Mucosa of stomach (tissue), 1 donor: ENCODE measurements at regions not wholly inside any gene's neighbourhood (a gene's known extent, or its start where the extent isn't known, plus 50 kb on each side); places are given as distances from the start of the nearest gene placed in this dataset.

Source experiments
- H3K27me3 ChIP-seq: one replicate; pipeline ENCODE4 v1.7.0; 2013; ENCODE audit warnings: mild to moderate bottlenecking, low read length; ENCODE audit not compliant: control insufficient read depth, insufficient read depth
- H3K36me3 ChIP-seq: one replicate; pipeline ENCODE4 v1.7.0; 2013; ENCODE audit warnings: low read length; ENCODE audit not compliant: control insufficient read depth, insufficient read depth
- H3K4me1 ChIP-seq: one replicate; pipeline ENCODE4 v1.7.0; 2013; ENCODE audit warnings: mild to moderate bottlenecking, low read length; ENCODE audit not compliant: control insufficient read depth, insufficient read depth
- H3K4me3 ChIP-seq: one replicate; pipeline ENCODE4 v1.7.0; 2013; ENCODE audit warnings: low read length
- H3K9ac ChIP-seq: one replicate; pipeline ENCODE4 v1.7.0; 2013; ENCODE audit warnings: mild to moderate bottlenecking, low read length, moderate library complexity
- H3K9me3 ChIP-seq: one replicate; pipeline ENCODE4 v1.7.0; 2013; ENCODE audit warnings: mild to moderate bottlenecking, low read length, moderate library complexity; ENCODE audit not compliant: control insufficient read depth
- donor health status: Pancreatic carcinoma.

- no peaks in the 10 kb centered on the region for H3K4me1 ChIP-seq
- H3K36me3 ChIP-seq, result no peaks in the 10 kb centered on the region
- H3K9me3 ChIP-seq, result no peaks in the 10 kb centered on the region
- H3K9ac ChIP-seq, result no peak overlapping the region
- no peak overlapping the region for H3K4me3 ChIP-seq
- H3K27me3 ChIP-seq, result no peaks in the 10 kb centered on the region
Measured at GRCh38 chr6:148273962-148274752, 68.5 kb upstream of the SASH1 start.

DNA sequence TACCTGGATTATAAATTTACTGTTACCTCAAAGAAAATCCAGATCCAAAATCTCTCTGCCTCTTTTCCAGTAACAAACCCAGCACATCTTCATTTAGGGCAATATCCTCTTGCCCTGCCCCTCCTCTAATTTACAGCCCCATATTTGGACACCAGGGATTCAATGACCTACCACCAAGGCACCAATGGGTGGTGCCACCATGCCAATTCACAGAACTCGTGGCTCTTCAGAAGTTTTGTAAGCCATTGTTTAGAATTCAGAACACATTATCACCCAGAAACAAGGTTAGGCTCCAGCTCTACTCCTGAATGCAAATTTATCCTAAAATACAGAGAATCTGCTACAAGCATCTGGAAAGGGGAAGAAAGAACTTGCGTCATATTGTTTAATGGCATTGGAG lies 67.8 kb upstream of the SASH1 start:
- no peaks in the 10 kb centered on the region for H3K9me3 ChIP-seq
- no peaks in the 10 kb centered on the region for H3K27me3 ChIP-seq
- H3K4me1 ChIP-seq, result no peaks in the 10 kb centered on the region
- no peak overlapping the region for H3K9ac ChIP-seq
- H3K36me3 ChIP-seq, result no peaks in the 10 kb centered on the region
- no peak overlapping the region for H3K4me3 ChIP-seq

DNA sequence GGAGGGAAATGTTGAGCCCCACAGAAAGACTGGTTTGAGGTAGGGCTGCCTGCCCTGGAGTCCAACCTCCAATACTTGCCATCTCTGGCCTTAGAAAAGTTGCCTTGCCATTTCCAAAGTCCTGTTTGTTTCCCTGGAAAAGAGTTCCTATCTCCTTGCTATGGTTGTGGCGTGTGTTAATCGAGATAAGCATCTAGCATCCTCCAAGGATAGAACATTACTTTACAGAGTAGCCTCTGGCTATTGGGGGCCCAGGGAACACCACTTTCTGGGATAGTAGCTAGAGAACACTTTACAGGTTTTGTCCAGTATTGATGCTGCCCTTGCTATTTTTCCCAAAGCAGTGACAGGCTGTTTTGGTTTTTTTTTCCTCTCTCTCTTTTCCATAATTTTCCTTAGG lies 57.4 kb upstream of the SASH1 start:
- no peak overlapping the region for H3K4me3 ChIP-seq
- no peak overlapping the region for H3K9ac ChIP-seq
- H3K9me3 ChIP-seq, result no peaks in the 10 kb centered on the region
- H3K27me3 ChIP-seq, result no peaks in the 10 kb centered on the region
- no peaks in the 10 kb centered on the region for H3K36me3 ChIP-seq
- no peaks in the 10 kb centered on the region for H3K4me1 ChIP-seq

DNA sequence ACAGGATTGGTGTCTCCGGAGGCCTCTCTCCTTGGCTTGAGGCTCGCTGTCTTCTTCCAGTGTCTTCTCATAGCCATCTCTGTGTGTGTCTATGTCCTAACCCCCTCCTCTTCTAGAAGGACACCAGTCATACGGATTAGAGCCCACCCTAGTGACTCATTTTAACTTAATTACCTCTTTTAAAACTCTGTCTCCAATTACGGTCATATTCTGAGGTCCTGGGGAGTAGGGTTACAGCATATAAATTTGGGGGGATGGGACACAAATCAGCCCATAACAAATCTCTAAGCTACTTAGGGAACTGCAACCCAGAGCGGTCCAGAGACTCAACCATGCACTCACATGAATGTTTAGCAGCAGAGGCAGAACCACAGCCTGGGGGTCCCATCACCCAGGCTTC lies 56.1 kb upstream of the SASH1 start:
- H3K4me3 ChIP-seq, result no peak overlapping the region
- no peaks in the 10 kb centered on the region for H3K27me3 ChIP-seq
- H3K36me3 ChIP-seq, result no peaks in the 10 kb centered on the region
- H3K4me1 ChIP-seq, result no peaks in the 10 kb centered on the region
- H3K9ac ChIP-seq, result no peak overlapping the region
- no peaks in the 10 kb centered on the region for H3K9me3 ChIP-seq

- no peaks in the 10 kb centered on the region for H3K4me1 ChIP-seq
- H3K27me3 ChIP-seq, result no peaks in the 10 kb centered on the region
- no peak overlapping the region for H3K4me3 ChIP-seq
- H3K9ac ChIP-seq, result no peak overlapping the region
- H3K36me3 ChIP-seq, result no peaks in the 10 kb centered on the region
- H3K9me3 ChIP-seq, result no peaks in the 10 kb centered on the region
Measured at GRCh38 chr6:148287623-148288333, 54.9 kb upstream of the SASH1 start.

- no peaks in the 10 kb centered on the region for H3K4me1 ChIP-seq
- no peaks in the 10 kb centered on the region for H3K9me3 ChIP-seq
- no peaks in the 10 kb centered on the region for H3K36me3 ChIP-seq
- H3K27me3 ChIP-seq, result no peaks in the 10 kb centered on the region
- H3K4me3 ChIP-seq, result no peak overlapping the region
- no peak overlapping the region for H3K9ac ChIP-seq
Measured at GRCh38 chr6:148288541-148288940, 54.1 kb upstream of the SASH1 start.

- Histone ChIP-seq H3K27me3 (no peaks in the 10 kb centered on the region), H3K9ac (no peak overlapping the region), H3K36me3 (no peaks in the 10 kb centered on the region), H3K9me3 (no peaks in the 10 kb centered on the region), H3K4me1 (no peaks in the 10 kb centered on the region), H3K4me3 (no peak overlapping the region)
Measured at GRCh38 chr6:148289153-148289552, 53.5 kb upstream of the SASH1 start.

DNA sequence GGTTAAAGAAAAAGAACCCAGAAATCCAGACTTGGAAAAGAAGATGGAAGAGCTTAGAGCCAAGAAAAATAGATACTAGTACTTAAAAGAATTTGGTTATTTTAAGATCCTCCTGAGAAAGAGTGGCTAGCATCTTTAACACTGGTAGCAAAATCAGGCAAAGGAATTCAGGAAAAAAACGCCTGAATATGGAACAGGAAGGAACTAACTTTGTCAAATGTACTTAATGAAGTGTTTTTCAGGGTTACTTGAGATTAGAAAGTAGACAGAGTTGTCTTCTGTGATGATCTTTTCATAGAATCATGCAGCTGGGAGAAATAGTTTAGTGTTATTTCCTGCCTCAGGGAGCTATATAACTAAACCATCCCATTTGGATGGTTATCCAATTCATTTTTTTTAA lies 50.8 kb upstream of the SASH1 start:
- no peaks in the 10 kb centered on the region for H3K9me3 ChIP-seq
- H3K27me3 ChIP-seq, result no peaks in the 10 kb centered on the region
- no peaks in the 10 kb centered on the region for H3K36me3 ChIP-seq
- H3K9ac ChIP-seq, result no peak overlapping the region
- no peaks in the 10 kb centered on the region for H3K4me1 ChIP-seq
- H3K4me3 ChIP-seq, result no peak overlapping the region
